NCI-H2227 treated with DMSO at 0.1 percent for 48 hours (cell line): ENCODE measurements at regions not wholly inside any gene's neighbourhood (a gene's known extent, or its start where the extent isn't known, plus 50 kb on each side); places are given as distances from the start of the nearest gene placed in this dataset.
"Not testable (repeated sequence)": the region's sequence is repeated elsewhere in the genome, so short reads cannot be mapped to it uniquely, and the experiment has no call there.

ENCODE experiments used
- DNase-seq: peaks from one replicate; lab custom pipeline; 2025; lab: John Stamatoyannopoulos, UW

- no peak for DNase-seq
These were observed 101.8 kb upstream of the LARP1 start for GRCh38 chr5:154653418-154653763.

- DNase-seq, result no peak
These were observed 102.3 kb upstream of the LARP1 start for GRCh38 chr5:154652746-154653417.

GRCh38 chr5:154651795-154652194 is 103.4 kb upstream of the LARP1 start:
- not testable (repeated sequence) for DNase-seq

DNA sequence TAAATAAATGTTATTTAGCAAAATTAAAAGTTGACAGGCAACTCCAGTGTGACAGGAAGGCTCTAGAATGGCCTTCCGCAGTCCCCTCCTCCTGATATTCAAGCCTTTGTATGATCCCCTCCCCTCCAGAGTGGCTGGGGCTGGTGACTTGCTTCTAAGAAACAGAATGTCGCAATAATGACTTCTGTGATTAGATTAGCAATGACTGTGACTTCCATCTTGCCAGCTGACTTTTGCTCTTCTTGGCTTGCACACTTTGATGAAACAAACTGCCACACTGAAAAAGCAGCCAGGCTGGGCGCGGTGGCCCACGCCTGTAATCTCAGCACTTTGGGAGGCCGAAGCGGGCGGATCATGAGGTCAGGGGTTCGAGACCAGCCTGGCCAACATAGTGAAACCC is 106.5 kb upstream of the LARP1 start:
- no peak for DNase-seq

DNA sequence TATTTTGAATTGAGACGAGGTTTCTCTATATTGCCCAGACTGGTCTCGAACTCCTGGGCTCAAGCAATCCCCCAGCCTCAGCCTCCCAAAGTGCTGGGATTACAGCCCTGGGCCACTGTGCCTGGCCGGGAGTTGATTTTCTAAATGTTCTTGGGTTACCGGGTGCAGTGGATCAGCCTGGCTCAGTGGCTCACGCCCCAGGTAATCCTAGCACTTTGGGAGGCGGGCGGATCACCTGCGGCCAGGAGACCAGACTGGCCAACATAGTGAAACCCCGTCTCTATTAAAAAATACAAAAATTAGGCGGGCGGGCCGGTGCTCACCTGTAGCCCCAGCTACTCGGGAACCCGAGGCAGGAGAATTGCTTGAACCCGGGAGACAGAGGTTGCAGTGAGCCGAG is 106.9 kb upstream of the LARP1 start:
- no peak for DNase-seq

DNA sequence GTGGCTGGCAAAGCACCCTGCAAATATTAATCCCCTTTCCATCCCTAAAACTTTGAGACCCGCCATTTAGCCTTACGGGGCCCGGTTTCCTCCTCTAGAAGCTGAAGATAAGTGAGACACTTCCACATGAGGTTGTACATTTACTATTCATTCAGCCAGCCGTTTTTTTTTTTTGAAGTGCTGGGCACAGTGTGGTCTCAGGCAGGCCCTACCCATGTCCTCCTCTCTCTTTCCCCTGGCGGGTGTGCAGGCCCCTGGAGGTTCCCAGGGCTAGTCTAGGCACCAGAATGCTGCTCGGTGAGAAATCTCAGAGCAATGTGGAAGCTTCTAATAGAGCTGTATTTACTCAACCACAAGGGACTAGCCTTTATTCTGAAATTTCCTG is 107.4 kb upstream of the LARP1 start:
- no peak for DNase-seq

DNA sequence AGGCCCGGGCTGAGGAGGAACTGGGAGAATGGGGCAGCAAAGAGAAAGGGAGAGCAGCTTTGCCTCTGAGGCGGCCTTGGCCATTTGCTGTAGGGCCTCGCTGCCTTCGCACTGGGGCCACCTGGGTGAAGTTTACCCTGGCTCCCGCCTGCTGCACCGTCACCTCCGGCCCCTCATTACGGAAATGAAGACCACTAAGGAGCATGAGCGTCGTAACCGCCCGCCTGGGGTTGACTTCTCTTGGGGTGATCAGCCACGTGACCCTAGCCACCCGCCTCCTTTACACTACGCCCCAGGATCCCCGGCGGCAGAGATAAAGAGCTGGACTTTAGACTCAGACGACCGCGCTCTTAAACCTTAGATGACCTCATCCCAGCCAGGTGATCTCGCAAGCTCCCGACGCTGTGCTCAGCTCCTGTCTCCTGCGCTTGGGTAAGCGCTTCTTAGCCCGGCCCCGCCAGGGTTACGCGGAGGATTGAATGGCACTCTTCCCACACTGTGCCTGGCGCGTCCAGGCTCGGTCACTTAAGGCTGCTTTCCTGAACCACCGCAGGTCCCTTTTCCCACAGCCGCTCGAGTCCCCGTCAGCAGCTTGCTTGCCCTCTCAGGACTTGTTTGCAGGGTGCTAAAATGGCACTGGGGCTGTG is 107.9 kb upstream of the LARP1 start:
- DNase-seq, result no peak

- DNase-seq, result no peak
These were observed 108.4 kb upstream of the LARP1 start for GRCh38 chr5:154646745-154647113.

DNA sequence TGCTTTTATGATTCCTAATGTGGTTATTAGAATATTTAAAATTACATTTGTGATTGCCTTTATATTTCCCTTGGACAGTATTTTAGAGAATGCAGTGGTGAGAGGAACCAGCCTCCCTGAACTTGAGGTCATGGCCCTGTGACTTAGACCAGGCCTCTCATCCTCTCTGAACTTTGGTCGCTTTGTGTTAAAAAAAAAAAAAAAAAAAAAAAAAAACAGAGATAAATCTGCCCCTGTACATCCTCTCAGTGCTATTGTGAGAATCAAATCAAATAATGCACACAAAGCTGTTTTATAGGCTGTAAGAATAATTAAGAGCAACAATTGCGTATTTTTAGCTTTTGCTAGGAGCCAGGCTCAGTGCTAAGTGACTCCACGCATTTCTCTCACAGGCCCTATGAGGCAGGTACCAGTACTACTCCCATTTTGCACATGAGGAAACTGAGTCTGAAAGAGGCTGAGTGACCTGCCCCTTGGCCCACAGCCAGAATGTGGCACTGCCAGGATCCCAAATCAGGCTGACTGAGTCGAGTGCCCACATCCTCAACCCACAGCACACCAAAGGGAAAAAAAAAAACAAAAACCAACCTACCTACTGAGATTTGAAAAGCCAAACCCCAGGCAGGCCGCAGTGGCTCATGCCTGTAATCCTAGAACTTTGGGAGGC is 110.3 kb upstream of the LARP1 start:
- no peak for DNase-seq

GRCh38 chr5:154642499-154643245 is 112.5 kb upstream of the LARP1 start:
- DNase-seq, result no peak

GRCh38 chr5:154640213-154640831 is 114.9 kb upstream of the LARP1 start:
- DNase-seq, result not testable (repeated sequence)

GRCh38 chr5:154636786-154637185 is 118.4 kb upstream of the LARP1 start:
- DNase-seq, result not testable (repeated sequence)

GRCh38 chr5:154636271-154636670 is 118.9 kb upstream of the LARP1 start:
- DNase-seq, result not testable (repeated sequence)

DNA sequence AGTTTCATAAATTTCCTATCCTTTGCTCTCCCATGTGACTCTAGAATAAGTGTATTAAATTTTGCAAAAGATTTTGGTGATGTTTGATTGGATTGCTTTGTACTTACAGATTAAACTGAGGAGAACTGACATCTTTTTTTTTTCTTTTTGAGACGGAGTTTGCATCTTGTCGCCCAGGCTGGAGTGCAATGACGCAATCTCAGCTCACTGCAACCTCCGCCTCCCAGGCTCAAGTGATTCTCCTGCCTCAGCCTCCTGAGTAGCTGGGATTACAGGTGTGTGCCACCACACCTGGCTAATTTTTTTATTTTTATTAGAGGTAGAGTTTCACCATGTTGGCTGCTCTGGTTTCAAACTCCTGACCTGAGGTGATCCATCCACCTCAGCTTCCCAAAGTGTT is 121.4 kb upstream of the LARP1 start:
- not testable (repeated sequence) for DNase-seq

GRCh38 chr5:154631141-154631540 is 124.0 kb upstream of the LARP1 start:
- no peak for DNase-seq

GRCh38 chr5:154630410-154630809 is 124.8 kb upstream of the LARP1 start:
- DNase-seq, result no peak

DNA sequence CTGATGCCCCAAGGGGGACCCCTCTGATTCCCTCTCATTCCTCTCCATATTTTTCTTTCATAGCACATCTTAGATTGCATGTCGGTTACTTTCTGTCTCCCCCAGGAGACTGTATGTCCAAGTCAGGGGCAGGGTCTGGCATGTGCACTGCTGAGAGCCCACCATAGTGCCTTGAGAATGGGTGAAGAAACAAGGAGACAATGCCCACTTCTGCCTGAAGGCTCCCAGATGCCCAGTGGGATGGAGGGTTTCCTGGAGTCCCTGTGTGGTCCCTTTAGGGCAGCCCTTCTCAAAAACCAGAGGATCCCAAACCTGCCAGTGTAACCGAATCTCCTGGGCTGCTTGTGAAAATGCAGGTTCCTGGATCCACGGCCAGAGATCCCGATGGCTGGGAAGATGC is 126.5 kb upstream of the LARP1 start:
- no peak for DNase-seq

DNA sequence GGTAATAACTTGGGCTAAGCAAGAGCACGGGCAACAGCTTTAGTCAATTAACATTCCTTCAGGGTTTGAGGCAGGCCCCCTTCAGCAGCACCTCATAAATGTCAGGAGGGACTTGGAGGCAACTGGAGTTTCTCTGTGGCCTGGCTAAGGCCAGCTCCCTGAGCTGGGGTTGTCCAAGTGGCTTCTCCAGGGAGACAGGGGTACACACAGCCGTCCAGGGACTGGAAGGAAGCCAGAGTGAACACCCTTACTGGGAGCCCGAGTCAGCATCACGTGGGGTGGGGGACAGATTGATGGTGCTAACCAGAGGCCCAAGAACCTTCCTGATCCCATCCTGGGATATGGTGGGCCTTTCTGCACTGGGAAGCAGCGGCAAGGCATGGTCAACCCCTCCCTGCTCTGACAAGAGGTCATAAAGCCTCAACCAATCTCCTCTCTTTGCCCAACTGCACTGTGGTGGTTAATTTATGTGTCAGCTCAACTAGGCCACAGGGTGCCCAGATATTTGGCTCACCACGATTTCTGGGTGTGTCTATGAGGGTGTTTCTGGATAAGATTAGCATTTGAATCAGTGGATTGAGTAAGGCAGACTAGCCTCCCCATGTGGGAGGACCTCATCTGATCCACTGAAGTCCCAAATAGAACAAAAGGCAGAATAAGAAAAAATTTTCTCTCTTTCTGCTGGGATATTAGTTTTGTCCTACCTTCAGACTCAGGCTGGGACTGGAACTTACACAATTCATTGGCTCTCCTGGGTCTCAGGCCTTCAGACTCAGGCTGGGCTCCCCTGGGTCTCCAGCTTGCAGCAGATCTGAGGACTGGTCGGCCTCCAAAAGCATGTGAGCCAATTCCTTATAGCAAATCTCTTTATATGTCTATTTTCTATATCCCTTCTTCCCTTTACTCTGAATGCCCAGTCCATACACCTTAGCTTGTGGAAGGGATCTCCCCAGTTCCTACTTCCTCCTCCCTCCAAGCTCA is 127.2 kb upstream of the LARP1 start:
- DNase-seq, result no peak

- no peak for DNase-seq
These were observed 128.2 kb upstream of the LARP1 start for GRCh38 chr5:154626876-154627557.

GRCh38 chr5:154625031-154625430 is 130.1 kb upstream of the LARP1 start:
- DNase-seq, result no peak

GRCh38 chr5:154624341-154624740 is 130.8 kb upstream of the LARP1 start:
- no peak for DNase-seq
